GM12891 (cell line): ENCODE measurements at regions not wholly inside any gene's neighbourhood (a gene's known extent, or its start where the extent isn't known, plus 50 kb on each side); places are given as distances from the start of the nearest gene placed in this dataset.

Source experiments
- DNase-seq: peaks from one replicate; pipeline ENCODE4 v3.0.0; 2011; ENCODE audit warnings: low spot score; ENCODE audit not compliant: insufficient read length
- FAIRE-seq: peaks from 2 replicates; lab custom pipeline; 2011; peaks lifted over from hg19 to GRCh38; lab: Jason Lieb, UNC
- PAX5 ChIP-seq: IDR thresholded peaks from 2 replicates; pipeline ENCODE4 v1.6.1; 2011; ENCODE audit warnings: low read length, moderate library complexity, mild to moderate bottlenecking; ENCODE audit not compliant: insufficient read depth, severe bottlenecking
- POLR2A ChIP-seq: IDR thresholded peaks from 2 replicates; pipeline ENCODE4 v1.6.1; 2011; ENCODE audit warnings: low read depth, low read length, control low read depth
- POLR2AphosphoS5 ChIP-seq: IDR thresholded peaks from 2 replicates; pipeline ENCODE4 v1.6.1; 2011; ENCODE audit warnings: low read depth, low read length, control low read depth
- POU2F2 ChIP-seq: IDR thresholded peaks from 2 replicates; pipeline ENCODE4 v1.6.1; 2011; ENCODE audit warnings: low read depth, mild to moderate bottlenecking, control low read depth, low read length, moderate library complexity
- SPI1 ChIP-seq: IDR thresholded peaks from 2 replicates; pipeline ENCODE4 v1.6.1; 2011; ENCODE audit warnings: low read depth, low read length, control low read depth
- TAF1 ChIP-seq: IDR thresholded peaks from 2 replicates; pipeline ENCODE4 v1.6.1; 2011; ENCODE audit warnings: low read depth, low read length, control low read depth

DNA sequence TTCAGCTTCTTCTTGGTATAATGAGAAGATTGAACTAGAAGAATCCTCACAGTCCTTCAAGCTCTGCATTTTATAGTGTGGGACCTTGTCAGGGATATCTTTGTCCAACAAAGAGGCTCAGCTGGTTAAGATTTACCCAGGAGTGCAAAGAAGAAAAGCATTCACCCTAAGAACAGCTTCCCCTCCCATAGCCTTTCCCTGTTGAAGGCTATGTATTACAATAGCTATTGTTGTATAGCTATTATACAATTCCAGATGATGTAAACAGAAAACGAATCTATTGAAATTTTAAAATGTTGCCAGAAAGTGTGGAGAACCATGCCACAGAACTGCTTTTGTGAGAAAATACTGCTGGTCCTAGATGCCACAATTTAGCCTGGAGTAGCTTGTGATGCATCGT is 85.5 kb upstream of the CNKSR3 start:
- no peak for FAIRE-seq
- no peak for TF ChIP-seq POU2F2
- no peak for TF ChIP-seq POLR2A
- TF ChIP-seq PAX5, result no peak
- no peak for TF ChIP-seq POLR2AphosphoS5
- no peak for TF ChIP-seq SPI1
- no peak for TF ChIP-seq TAF1
- no peak for DNase-seq

DNA sequence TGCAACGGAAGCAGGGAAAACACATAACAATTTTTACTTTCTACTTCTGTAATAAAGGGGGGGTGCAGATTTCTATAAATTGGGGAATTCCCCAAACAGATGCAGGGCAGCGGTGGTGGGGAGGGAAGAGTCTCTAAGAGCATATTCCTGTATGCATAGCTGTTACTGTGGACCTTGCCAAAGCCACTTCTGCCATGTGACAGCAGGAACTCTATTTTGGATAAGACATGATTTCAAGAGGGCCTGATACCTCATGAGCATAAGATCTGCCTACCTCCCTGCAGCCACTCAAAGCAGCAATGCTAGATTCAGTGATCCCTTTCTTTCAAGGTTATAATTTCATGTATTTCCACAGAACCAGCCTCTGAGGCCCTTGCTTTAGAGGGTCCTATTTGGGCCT is 86.2 kb upstream of the CNKSR3 start:
- FAIRE-seq (no peak), DNase-seq (no peak)
- TF ChIP-seq SPI1 (no peak), TAF1 (no peak), POU2F2 (no peak), PAX5 (no peak), POLR2AphosphoS5 (no peak), POLR2A (no peak)

GRCh38 chr6:154598399-154598798 is 87.9 kb upstream of the CNKSR3 start:
- DNase-seq (no peak), FAIRE-seq (no peak)
- TF ChIP-seq SPI1, result no peak

GRCh38 chr6:154602296-154602695 is 91.8 kb upstream of the CNKSR3 start:
- DNase-seq, result no peak
- no peak for FAIRE-seq
- TF ChIP-seq POLR2AphosphoS5 (no peak), POLR2A (no peak), PAX5 (no peak), TAF1 (no peak), SPI1 (no peak), POU2F2 (no peak)

- no peak for TF ChIP-seq POLR2AphosphoS5
- TF ChIP-seq PAX5, result no peak
- TF ChIP-seq POLR2A, result no peak
- no peak for TF ChIP-seq POU2F2
- TF ChIP-seq TAF1, result no peak
- TF ChIP-seq SPI1, result no peak
- FAIRE-seq (no peak), DNase-seq (no peak)
Measured at GRCh38 chr6:154602708-154603107, 92.2 kb upstream of the CNKSR3 start.

- DNase-seq (no peak), FAIRE-seq (peak; percentile 62)
- TF ChIP-seq TAF1 (no peak), POU2F2 (peak; percentile 52), PAX5 (no peak), POLR2A (no peak), POLR2AphosphoS5 (no peak), SPI1 (peak; percentile 91)
Measured at GRCh38 chr6:154604119-154604518, 93.6 kb upstream of the CNKSR3 start.

GRCh38 chr6:154605178-154605881 is 94.8 kb upstream of the CNKSR3 start:
- TF ChIP-seq POLR2AphosphoS5, result no peak
- TF ChIP-seq POU2F2, result peak; percentile 34; the same call in 1 of the 2 replicates
- no peak for TF ChIP-seq PAX5
- no peak for TF ChIP-seq TAF1
- TF ChIP-seq SPI1, result no peak
- no peak for TF ChIP-seq POLR2A
- FAIRE-seq, result peak; percentile 50
- no peak for DNase-seq

GRCh38 chr6:154605882-154606370 is 95.4 kb upstream of the CNKSR3 start:
- DNase-seq (no peak), FAIRE-seq (peak; percentile 35)
- TF ChIP-seq POLR2A, result no peak
- no peak for TF ChIP-seq POLR2AphosphoS5

DNA sequence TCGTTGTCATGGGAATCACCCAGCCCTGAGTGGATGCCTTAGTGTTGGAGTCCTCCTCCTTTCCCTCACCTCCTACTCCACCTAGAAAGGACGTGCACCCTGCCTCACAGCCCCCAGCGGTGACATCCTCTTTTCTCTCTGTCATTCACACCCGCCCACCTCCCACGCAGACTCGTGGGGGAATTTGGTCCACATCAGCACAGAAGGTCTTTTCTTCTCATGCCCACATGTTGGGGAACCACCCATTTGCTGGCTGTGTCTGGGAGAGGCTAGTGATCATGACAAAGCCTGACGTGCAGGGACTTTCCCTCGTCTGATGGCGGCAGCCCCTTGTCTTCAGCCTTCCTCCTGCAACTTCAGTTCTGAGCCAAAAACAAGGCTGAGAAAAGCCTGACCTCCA is 96.0 kb upstream of the CNKSR3 start:
- peak; percentile 93 for FAIRE-seq
- peak; percentile 35 for DNase-seq

GRCh38 chr6:154606860-154607259 is 96.4 kb upstream of the CNKSR3 start:
- no peak for TF ChIP-seq TAF1
- TF ChIP-seq POLR2A, result no peak
- no peak for TF ChIP-seq SPI1
- no peak for TF ChIP-seq PAX5
- FAIRE-seq (no peak), DNase-seq (no peak)

More for the DNA sequence above, 96.0 kb upstream of the CNKSR3 start:
- TF ChIP-seq PAX5 (no peak), SPI1 (peak; percentile 70), POLR2AphosphoS5 (no peak), POLR2A (no peak), POU2F2 (peak; percentile 37; the same call in 1 of the 2 replicates), TAF1 (no peak)

DNA sequence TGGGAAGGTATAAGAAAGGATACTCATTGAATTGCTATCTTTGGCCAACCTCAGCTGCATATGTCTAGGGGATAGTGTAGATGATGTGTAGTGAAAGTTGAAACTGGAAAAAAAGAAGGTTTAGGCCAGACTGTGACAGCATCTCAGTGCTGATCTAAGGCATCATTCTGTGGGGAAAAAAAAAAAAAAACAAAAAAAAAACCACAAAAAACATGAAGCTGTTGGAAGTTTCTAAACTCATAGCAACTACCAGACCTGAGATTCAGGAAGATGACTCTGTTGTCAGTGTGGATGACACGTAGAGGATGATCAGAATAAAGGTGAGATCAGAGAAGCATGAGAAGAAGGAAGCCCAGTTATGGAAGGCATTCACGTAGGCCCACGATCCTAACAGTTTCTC is 100.8 kb upstream of the CNKSR3 start:
- DNase-seq (no peak), FAIRE-seq (no peak)
- TF ChIP-seq TAF1 (no peak), PAX5 (no peak), POLR2A (no peak), SPI1 (no peak), POLR2AphosphoS5 (no peak), POU2F2 (no peak)
